IMR-90 (cell line): ENCODE measurements at regions not wholly inside any gene's neighbourhood (a gene's known extent, or its start where the extent isn't known, plus 50 kb on each side); places are given as distances from the start of the nearest gene placed in this dataset.

Experiments
- ATAC-seq: fragments of 200-7000 bp; cut with Tn5 transposase; 2 replicates; pipeline ENCODE4 v1.9.1; 2020; ENCODE audit warnings: low read depth, mild to moderate bottlenecking, moderate library complexity
- BruUV-seq: library from RNA; stranded (reverse); fragments of 400-500 nt; replicated peaks from 2 replicates; lab custom pipeline; 2021; lab: Mats Ljungman, UMichigan
- CTCF ChIA-PET: fragments of 300-600 bp; formaldehyde crosslinking; extraction: SDS; loops from one replicate; lab custom pipeline; 2021; ENCODE audit warnings: antibody characterized with exemption; lab: Yijun Ruan, JAX
- POLR2A ChIA-PET: fragments of 300-600 bp; sonication (Branson Sonifier 250); formaldehyde crosslinking; loops from one replicate; lab custom pipeline; 2022; ENCODE audit warnings: antibody characterized with exemption; ENCODE audit not compliant: unreplicated experiment; lab: Charles Lee
- DNase-seq: peaks from one replicate; pipeline ENCODE4 v3.0.0; 2013
- H2AFZ ChIP-seq: replicated peaks from 2 replicates; pipeline ENCODE3; 2013; ENCODE audit warnings: low read length, mild to moderate bottlenecking; ENCODE audit not compliant: poor library complexity
- H2AK5ac ChIP-seq: 2 replicates; pipeline ENCODE4 v1.6.1; 2013; ENCODE audit warnings: low read depth, low read length, inconsistent platforms
- H2AK9ac ChIP-seq: replicated peaks from 2 replicates; pipeline ENCODE3; 2013; ENCODE audit warnings: mild to moderate bottlenecking, low read depth, low read length, moderate library complexity; ENCODE audit not compliant: poor library complexity
- H2BK120ac ChIP-seq: 2 replicates; pipeline ENCODE4 v1.6.1; 2013; ENCODE audit warnings: low read depth, low read length, inconsistent platforms
- H2BK15ac ChIP-seq: 3 replicates; pipeline ENCODE4 v1.6.1; 2013; ENCODE audit warnings: low read depth, low read length, inconsistent platforms
- H2BK20ac ChIP-seq: 2 replicates; pipeline ENCODE4 v1.6.1; 2013; ENCODE audit warnings: low read depth, mild to moderate bottlenecking, inconsistent platforms, low read length, moderate library complexity
- H2BK5ac ChIP-seq: 2 replicates; pipeline ENCODE4 v1.6.1; 2013; ENCODE audit warnings: mild to moderate bottlenecking, low read depth, low read length, inconsistent platforms; ENCODE audit not compliant: poor library complexity, severe bottlenecking
- H3K14ac ChIP-seq: replicated peaks from 2 replicates; pipeline ENCODE4 v1.6.1; 2013; ENCODE audit warnings: low read depth, low read length, inconsistent platforms
- H3K18ac ChIP-seq: 2 replicates; pipeline ENCODE4 v1.6.1; 2013; ENCODE audit warnings: low read depth, low read length, control low read depth
- H3K23ac ChIP-seq: 2 replicates; pipeline ENCODE4 v1.6.1; 2013; ENCODE audit warnings: low read depth, low read length, inconsistent platforms
- H3K27ac ChIP-seq: 2 replicates; pipeline ENCODE4 v1.5.1; 2013; ENCODE audit warnings: mild to moderate bottlenecking, control low read depth, low read length; ENCODE audit not compliant: insufficient read depth
- H3K27me3 ChIP-seq: 2 replicates; pipeline ENCODE4 v1.6.1; 2013; ENCODE audit warnings: low read length; ENCODE audit not compliant: control insufficient read depth, insufficient read depth
- H3K36me3 ChIP-seq: 2 replicates; pipeline ENCODE4 v1.6.1; 2013; ENCODE audit warnings: low read length, mixed read lengths; ENCODE audit not compliant: control insufficient read depth, insufficient read depth
- H3K4ac ChIP-seq: 2 replicates; pipeline ENCODE4 v1.6.1; 2013; ENCODE audit warnings: low read depth, low read length, inconsistent platforms
- H3K4me1 ChIP-seq: 2 replicates; pipeline ENCODE4 v1.6.1; 2013; ENCODE audit warnings: low read length, mixed read lengths; ENCODE audit not compliant: control insufficient read depth, insufficient read depth
- H3K4me2 ChIP-seq: 2 replicates; pipeline ENCODE4 v1.6.1; 2013; ENCODE audit warnings: low read depth, mild to moderate bottlenecking, control low read depth, low read length, moderate library complexity
- H3K4me3 ChIP-seq: 2 replicates; pipeline ENCODE4 v1.5.1; 2013; ENCODE audit warnings: low read depth, mild to moderate bottlenecking, control low read depth, low read length, moderate library complexity; ENCODE audit not compliant: insufficient read depth
- H3K56ac ChIP-seq: 2 replicates; pipeline ENCODE4 v1.6.1; 2013; ENCODE audit warnings: low read length, inconsistent platforms; ENCODE audit not compliant: insufficient read depth; ENCODE audit errors: extremely low read depth
- H3K79me1 ChIP-seq, 2 experiments: 2 replicates each; pipeline ENCODE4 v1.6.1; 2013; ENCODE audit warnings: low read length in 2 of 2, inconsistent platforms in 1 of 2, low read depth in 1 of 2
- H3K9ac ChIP-seq: 2 replicates; pipeline ENCODE4 v1.6.1; 2013; ENCODE audit warnings: low read depth, low read length, control low read depth
- H3K9me1 ChIP-seq: 2 replicates; pipeline ENCODE4 v1.6.1; 2013; ENCODE audit warnings: low read length, inconsistent platforms; ENCODE audit not compliant: insufficient read depth
- H3K9me3 ChIP-seq: 2 replicates; pipeline ENCODE4 v1.6.1; 2013; ENCODE audit warnings: low read length; ENCODE audit not compliant: control insufficient read depth, insufficient read depth
- H4K20me1 ChIP-seq: 2 replicates; pipeline ENCODE4 v1.6.1; 2013; ENCODE audit warnings: low read length, inconsistent platforms; ENCODE audit not compliant: insufficient read depth
- H4K5ac ChIP-seq: 2 replicates; pipeline ENCODE4 v1.6.1; 2013; ENCODE audit warnings: mild to moderate bottlenecking, low read depth, low read length, control low read depth
- H4K8ac ChIP-seq, 2 experiments: 2 replicates each; pipeline ENCODE4 v1.6.1; 2013; ENCODE audit warnings: low read depth in 2 of 2, low read length in 2 of 2, control low read depth in 1 of 2, inconsistent platforms in 1 of 2
- H4K91ac ChIP-seq: 2 replicates; pipeline ENCODE4 v1.6.1; 2013; ENCODE audit warnings: low read depth, low read length, inconsistent platforms; ENCODE audit not compliant: insufficient read depth
- BHLHE40 ChIP-seq: fragments of 150-350 bp; IDR thresholded peaks from 2 replicates; pipeline ENCODE4 v1.6.1; 2016; ENCODE audit warnings: mild to moderate bottlenecking, low read depth, low read length
- CHD1 ChIP-seq: IDR thresholded peaks from 2 replicates; pipeline ENCODE4 v1.6.1; 2012; ENCODE audit warnings: low read depth, low read length, improper control_type of control experiment
- MAZ ChIP-seq: IDR thresholded peaks from 2 replicates; pipeline ENCODE4 v1.6.1; 2012; ENCODE audit warnings: low read depth, mild to moderate bottlenecking, low read length, improper control_type of control experiment, moderate library complexity, borderline replicate concordance
- POLR2A ChIP-seq: IDR thresholded peaks from 2 replicates; pipeline ENCODE4 v1.6.1; 2012; ENCODE audit warnings: mild to moderate bottlenecking, low read depth, low read length
- RAD21 ChIP-seq: IDR thresholded peaks from 2 replicates; pipeline ENCODE4 v1.6.1; 2012; ENCODE audit warnings: low read length, improper control_type of control experiment
- RCOR1 ChIP-seq: IDR thresholded peaks from 2 replicates; pipeline ENCODE4 v1.6.1; 2012; ENCODE audit warnings: mild to moderate bottlenecking, low read length, improper control_type of control experiment; ENCODE audit not compliant: insufficient replicate concordance
- RFX5 ChIP-seq: IDR thresholded peaks from 2 replicates; pipeline ENCODE4 v1.8.0; 2012; ENCODE audit warnings: low read depth, mild to moderate bottlenecking, low read length, moderate library complexity
- SMC3 ChIP-seq: fragments of 150-350 bp; IDR thresholded peaks from 2 replicates; pipeline ENCODE4 v1.6.1; 2016; ENCODE audit warnings: low read depth, mild to moderate bottlenecking, antibody characterized with exemption, low read length, moderate library complexity
- USF2 ChIP-seq: fragments of 150-350 bp; IDR thresholded peaks from 2 replicates; pipeline ENCODE4 v1.6.1; 2017; ENCODE audit warnings: mild to moderate bottlenecking, antibody characterized with exemption, low read length, low read depth
- WGBS, 2 experiments: methylation state at CpG; one replicate each; pipeline versions ENCODE4 v1.1.5 to v1.1.7; 2013; ENCODE audit warnings: missing lambda C conversion rate in 2 of 2; ENCODE audit not compliant: insufficient read length in 1 of 2; ENCODE audit errors: extremely low coverage in 2 of 2; 5-methylcytosine and 5-hydroxymethylcytosine counted together
- dilution Hi-C: fragments of 300-500 bp; cut with HindIII; formaldehyde crosslinking; loops from one replicate; pipeline ENCODE4 v1.14.3; 2018; ENCODE audit warnings: low sequenced_read_pairs; ENCODE audit not compliant: unreplicated experiment
- in situ Hi-C: fragments of 300-500 bp; cut with MboI; formaldehyde crosslinking; loops from 3 replicates; pipeline ENCODE4 v1.14.3; 2019; ENCODE audit warnings: low sequenced_read_pairs, inconsistent platforms, mixed read lengths
- intact Hi-C: fragments of 100-400 bp; cut with micrococcal nuclease; formaldehyde crosslinking; loops from 2 replicates; pipeline ENCODE4 v1.10.0; 2022

DNA sequence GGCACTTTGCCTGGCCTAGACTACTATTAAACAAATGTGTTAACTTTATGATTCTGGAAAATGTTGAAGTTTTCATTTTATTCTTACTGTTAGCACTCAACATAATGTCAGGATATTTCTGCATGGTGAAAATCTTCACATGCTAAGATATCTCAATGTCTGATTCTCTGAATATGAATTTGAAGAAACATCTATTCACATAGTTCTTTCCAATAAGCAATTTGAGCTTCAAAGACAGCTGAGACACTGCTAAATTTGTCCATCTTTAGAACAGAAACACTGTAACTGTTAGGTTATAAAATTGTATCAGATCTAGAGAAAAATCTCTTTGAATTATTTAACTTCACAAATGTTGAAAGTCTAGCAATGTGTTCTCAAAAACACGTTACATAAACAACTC is 970.2 kb downstream of the PLOD2 start:
- H3K9me3 ChIP-seq = no peaks in the 10 kb centered on the region
- no peak overlapping the region for H3K56ac ChIP-seq
- no peaks in the 10 kb centered on the region for H3K36me3 ChIP-seq
- H2BK20ac ChIP-seq = no peak overlapping the region
- H3K79me1 ChIP-seq = no peaks in the 10 kb centered on the region
- no peak overlapping the region for H4K5ac ChIP-seq
- dilution Hi-C loops = no loop called here
- H2BK120ac ChIP-seq = no peak overlapping the region
- ATAC-seq (no peak), DNase-seq (no peak)
- H3K27ac ChIP-seq = no peak overlapping the region
- intact Hi-C loops = no loop called here
- in situ Hi-C loops = no loop called here
- no peak overlapping the region for H3K9ac ChIP-seq
- no peak overlapping the region for H2AK9ac ChIP-seq
- H2AFZ ChIP-seq = no peak overlapping the region
- H4K91ac ChIP-seq = no peak overlapping the region
- no peak overlapping the region for H3K18ac ChIP-seq
- no peaks in the 10 kb centered on the region for H3K9me1 ChIP-seq
- CTCF ChIA-PET = no interaction called here
- TF ChIP-seq MAZ = no peak
- TF ChIP-seq RAD21 = no peak
- TF ChIP-seq POLR2A = no peak
- TF ChIP-seq SMC3 = no peak
- no peak for TF ChIP-seq CHD1
- TF ChIP-seq RFX5 = no peak
- TF ChIP-seq RCOR1 = no peak
- no peak for TF ChIP-seq USF2
- no peak for TF ChIP-seq BHLHE40
- no CpG with 5 or more reads among the region's 1 CpG for WGBS, 2 experiments
- H3K27me3 ChIP-seq = no peaks in the 10 kb centered on the region
- no peaks in the 10 kb centered on the region for H3K4me1 ChIP-seq
- H2BK15ac ChIP-seq = no peak overlapping the region
- no peak overlapping the region for H2BK5ac ChIP-seq
- no peak overlapping the region for H3K4me2 ChIP-seq
- H3K4ac ChIP-seq = no peak overlapping the region
- H4K8ac ChIP-seq = no peak overlapping the region
- no peaks in the 10 kb centered on the region for H4K20me1 ChIP-seq
- no peak overlapping the region for H3K23ac ChIP-seq
- H2AK5ac ChIP-seq = no peak overlapping the region
- POLR2A ChIA-PET = no interaction called here
- no peak overlapping the region for H3K4me3 ChIP-seq
- BruUV-seq = no TSS peak
- H3K14ac ChIP-seq = no peak overlapping the region
